ENCODE measurements at regions not wholly inside any gene's neighbourhood (a gene's known extent, or its start where the extent isn't known, plus 50 kb on each side); places are given as distances from the start of the nearest gene placed in this dataset.

DNA sequence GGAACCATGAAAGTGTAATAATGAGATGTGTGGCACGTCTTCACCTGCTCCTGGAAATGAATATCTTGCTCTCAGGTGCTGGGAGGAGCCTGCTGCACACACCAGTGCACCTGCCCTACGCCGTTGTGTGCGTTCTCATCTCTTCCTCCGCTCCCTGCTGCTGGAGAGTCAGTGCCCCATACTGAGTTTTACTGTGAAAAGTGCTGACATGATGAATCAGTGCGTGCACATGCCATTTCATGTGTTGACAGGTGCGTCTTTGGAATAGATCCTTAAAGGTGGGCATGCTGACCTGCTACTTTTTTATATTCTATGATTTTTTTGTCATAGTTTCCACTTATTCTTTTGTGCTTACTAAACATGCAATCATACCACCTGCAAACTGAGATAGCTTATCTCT is 1015.8 kb downstream of the BRD1 start (continued):
- TF ChIP-seq CREB1 (IDR thresholded peaks at IDR 0.05) = no peak
- TF ChIP-seq CREB1 (CRISPR knock-in tag; IDR thresholded peaks at IDR 0.05) = no peak
- TF ChIP-seq ZMYM2 (CRISPR knock-in tag; IDR thresholded peaks at IDR 0.05) = no peak

DNA sequence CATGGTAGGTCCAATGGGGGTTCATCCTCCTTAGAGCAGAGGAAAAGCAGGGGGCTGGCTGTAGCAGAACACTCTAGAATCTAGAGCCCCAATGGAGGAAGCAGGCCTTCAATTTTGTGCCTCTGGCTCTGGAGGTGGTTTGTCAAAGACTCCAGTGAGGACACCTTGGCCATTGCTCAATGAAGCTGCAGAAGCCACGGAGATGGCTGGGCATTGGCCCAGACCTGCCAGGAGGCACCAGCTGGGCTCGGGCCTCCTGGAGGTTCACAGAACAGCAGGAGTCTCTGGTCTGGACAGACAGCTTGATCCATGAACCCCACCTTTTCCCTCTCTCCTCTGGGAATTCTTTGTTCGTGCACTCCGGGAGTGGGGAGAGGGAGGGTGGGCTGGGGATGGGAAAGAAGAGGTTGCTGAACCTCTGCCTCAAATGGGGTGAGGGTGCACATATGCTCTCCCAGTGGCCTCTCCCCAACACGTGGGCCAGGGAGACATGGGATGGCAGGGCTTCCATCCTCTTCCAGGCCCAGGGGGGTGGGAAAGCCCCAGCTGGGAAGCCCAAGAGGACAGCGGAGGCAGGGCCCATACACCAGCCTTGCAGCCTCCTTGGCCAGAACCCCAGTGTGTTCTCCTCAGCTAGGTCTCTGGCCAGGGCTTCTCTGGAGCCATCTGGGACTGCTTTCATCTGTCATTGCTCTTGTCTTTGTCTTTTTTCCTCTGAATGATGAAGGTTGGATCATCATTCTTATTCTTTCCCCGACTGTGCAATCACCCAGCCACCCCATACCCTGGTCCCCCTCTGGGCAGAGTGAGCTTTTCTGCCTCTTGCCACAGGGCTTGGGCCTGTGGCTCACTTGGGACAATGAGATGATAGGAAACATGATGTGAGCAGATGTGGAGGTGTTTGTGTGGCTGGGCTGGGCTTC is 1019.4 kb downstream of the BRD1 start:
- H3K36me3 ChIP-seq (replicated peaks in 1 of 2; ENCODE audit: control insufficient read depth in 1 of 2, insufficient read depth in 2 of 2, low read length in 2 of 2) = no peaks in the 10 kb centered on the region
- ATAC-seq (no peak), FAIRE-seq (no peak), DNase-seq (ENCODE audit: low spot score) (no peak)
- in situ Hi-C loops (cut with HindIII; ENCODE audit: extremely low pct_ligation_motif_present, low pct_unique_long_range_greater_than_20kb) (no loop called here), intact Hi-C loops (cut with micrococcal nuclease; ENCODE audit: unreplicated experiment) (no loop called here)
- no peaks in the 10 kb centered on the region for H4K20me1 ChIP-seq (ENCODE audit: insufficient read depth, low read length)
- no peak overlapping the region for H3K9ac ChIP-seq (ENCODE audit: insufficient read depth, low read depth, low read length)
- H3K4me2 ChIP-seq (ENCODE audit: low read depth, low read length) = no peak overlapping the region
- ChIA-PET POLR2A (no interaction called here), CTCF (ENCODE audit: low intra/inter-chr PET ratio, low total read pairs) (no interaction called here)
- no peaks in the 10 kb centered on the region for H3K79me2 ChIP-seq (ENCODE audit: insufficient read depth, low read length)
- no peak overlapping the region for H3K27ac ChIP-seq (ENCODE audit: extremely low read length, insufficient read depth, low read length)
- H3K27me3 ChIP-seq (ENCODE audit: control insufficient read depth in 1 of 2, insufficient read depth in 2 of 2, low read length in 2 of 2) = peaks cover 0 to 31% of the 10 kb centered on the region in 2 experiments; a peak in 2 of 5 replicates
- H3K4me3 ChIP-seq (replicated peaks in 1 of 3; ENCODE audit: insufficient read depth in 1 of 3, low read depth in 2 of 3, low read length in 3 of 3) = no peak overlapping the region
- WGBS (ENCODE audit: low lambda C conversion rate) = 45% methylated on average over 6 of the region's 7 CpGs
- no peaks in the 10 kb centered on the region for H3K9me3 ChIP-seq (ENCODE audit: low read length)
- H3K4me1 ChIP-seq (ENCODE audit: insufficient read depth, low read length) = peaks cover 7% of the 10 kb centered on the region
- no peak overlapping the region for H2AFZ ChIP-seq (ENCODE audit: low read length)
- BruUV-seq (replicated peaks) = no TSS peak
- TF ChIP-seq, protein P1, sequence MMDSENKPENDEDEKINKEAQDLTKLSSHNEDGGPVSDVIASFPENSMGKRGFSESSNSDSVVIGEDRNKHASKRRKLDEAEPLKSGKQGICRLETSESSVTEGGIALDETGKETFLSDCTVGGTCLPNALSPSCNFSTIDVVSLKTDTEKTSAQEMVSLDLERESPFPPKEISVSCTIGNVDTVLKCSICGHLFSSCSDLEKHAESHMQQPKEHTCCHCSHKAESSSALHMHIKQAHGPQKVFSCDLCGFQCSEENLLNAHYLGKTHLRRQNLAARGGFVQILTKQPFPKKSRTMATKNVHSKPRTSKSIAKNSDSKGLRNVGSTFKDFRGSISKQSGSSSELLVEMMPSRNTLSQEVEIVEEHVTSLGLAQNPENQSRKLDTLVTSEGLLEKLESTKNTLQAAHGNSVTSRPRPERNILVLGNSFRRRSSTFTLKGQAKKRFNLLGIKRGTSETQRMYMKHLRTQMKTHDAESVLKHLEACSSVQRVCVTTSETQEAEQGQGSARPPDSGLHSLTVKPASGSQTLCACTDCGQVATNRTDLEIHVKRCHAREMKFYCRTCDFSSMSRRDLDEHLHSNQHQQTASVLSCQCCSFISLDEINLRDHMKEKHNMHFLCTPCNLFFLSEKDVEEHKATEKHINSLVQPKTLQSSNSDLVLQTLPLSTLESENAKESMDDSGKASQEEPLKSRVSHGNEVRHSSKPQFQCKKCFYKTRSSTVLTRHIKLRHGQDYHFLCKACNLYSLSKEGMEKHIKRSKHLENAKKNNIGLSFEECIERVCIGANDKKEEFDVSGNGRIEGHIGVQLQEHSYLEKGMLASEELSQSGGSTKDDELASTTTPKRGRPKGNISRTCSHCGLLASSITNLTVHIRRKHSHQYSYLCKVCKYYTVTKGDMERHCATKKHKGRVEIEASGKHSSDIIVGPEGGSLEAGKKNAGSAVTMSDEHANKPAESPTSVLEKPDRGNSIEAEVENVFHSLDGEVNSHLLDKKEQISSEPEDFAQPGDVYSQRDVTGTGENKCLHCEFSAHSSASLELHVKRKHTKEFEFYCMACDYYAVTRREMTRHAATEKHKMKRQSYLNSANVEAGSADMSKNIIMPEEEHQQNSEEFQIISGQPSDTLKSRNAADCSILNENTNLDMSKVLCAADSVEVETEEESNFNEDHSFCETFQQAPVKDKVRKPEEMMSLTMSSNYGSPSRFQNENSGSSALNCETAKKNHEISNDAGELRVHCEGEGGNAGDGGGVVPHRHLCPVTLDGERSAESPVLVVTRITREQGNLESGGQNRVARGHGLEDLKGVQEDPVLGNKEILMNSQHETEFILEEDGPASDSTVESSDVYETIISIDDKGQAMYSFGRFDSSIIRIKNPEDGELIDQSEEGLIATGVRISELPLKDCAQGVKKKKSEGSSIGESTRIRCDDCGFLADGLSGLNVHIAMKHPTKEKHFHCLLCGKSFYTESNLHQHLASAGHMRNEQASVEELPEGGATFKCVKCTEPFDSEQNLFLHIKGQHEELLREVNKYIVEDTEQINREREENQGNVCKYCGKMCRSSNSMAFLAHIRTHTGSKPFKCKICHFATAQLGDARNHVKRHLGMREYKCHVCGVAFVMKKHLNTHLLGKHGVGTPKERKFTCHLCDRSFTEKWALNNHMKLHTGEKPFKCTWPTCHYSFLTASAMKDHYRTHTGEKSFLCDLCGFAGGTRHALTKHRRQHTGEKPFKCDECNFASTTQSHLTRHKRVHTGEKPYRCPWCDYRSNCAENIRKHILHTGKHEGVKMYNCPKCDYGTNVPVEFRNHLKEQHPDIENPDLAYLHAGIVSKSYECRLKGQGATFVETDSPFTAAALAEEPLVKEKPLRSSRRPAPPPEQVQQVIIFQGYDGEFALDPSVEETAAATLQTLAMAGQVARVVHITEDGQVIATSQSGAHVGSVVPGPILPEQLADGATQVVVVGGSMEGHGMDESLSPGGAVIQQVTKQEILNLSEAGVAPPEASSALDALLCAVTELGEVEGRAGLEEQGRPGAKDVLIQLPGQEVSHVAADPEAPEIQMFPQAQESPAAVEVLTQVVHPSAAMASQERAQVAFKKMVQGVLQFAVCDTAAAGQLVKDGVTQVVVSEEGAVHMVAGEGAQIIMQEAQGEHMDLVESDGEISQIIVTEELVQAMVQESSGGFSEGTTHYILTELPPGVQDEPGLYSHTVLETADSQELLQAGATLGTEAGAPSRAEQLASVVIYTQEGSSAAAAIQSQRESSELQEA (CRISPR knock-in tag; IDR thresholded peaks at IDR 0.05; ENCODE audit: not compliant biosample characterization) = no peak
- TF ChIP-seq CAMTA2 (CRISPR knock-in tag; IDR thresholded peaks at IDR 0.05; ENCODE audit: borderline replicate concordance) = no peak
- TF ChIP-seq, protein P2, sequence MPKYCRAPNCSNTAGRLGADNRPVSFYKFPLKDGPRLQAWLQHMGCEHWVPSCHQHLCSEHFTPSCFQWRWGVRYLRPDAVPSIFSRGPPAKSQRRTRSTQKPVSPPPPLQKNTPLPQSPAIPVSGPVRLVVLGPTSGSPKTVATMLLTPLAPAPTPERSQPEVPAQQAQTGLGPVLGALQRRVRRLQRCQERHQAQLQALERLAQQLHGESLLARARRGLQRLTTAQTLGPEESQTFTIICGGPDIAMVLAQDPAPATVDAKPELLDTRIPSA (CRISPR knock-in tag; IDR thresholded peaks at IDR 0.05; ENCODE audit: borderline replicate concordance) = no peak
- no peak for TF ChIP-seq ZNF674 (CRISPR knock-in tag; IDR thresholded peaks at IDR 0.05; ENCODE audit: low read depth)
- TF ChIP-seq, protein P3, sequence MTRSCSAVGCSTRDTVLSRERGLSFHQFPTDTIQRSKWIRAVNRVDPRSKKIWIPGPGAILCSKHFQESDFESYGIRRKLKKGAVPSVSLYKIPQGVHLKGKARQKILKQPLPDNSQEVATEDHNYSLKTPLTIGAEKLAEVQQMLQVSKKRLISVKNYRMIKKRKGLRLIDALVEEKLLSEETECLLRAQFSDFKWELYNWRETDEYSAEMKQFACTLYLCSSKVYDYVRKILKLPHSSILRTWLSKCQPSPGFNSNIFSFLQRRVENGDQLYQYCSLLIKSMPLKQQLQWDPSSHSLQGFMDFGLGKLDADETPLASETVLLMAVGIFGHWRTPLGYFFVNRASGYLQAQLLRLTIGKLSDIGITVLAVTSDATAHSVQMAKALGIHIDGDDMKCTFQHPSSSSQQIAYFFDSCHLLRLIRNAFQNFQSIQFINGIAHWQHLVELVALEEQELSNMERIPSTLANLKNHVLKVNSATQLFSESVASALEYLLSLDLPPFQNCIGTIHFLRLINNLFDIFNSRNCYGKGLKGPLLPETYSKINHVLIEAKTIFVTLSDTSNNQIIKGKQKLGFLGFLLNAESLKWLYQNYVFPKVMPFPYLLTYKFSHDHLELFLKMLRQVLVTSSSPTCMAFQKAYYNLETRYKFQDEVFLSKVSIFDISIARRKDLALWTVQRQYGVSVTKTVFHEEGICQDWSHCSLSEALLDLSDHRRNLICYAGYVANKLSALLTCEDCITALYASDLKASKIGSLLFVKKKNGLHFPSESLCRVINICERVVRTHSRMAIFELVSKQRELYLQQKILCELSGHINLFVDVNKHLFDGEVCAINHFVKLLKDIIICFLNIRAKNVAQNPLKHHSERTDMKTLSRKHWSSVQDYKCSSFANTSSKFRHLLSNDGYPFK (CRISPR knock-in tag; IDR thresholded peaks at IDR 0.05; ENCODE audit: borderline replicate concordance) = no peak
- no peak for TF ChIP-seq ARNT (IDR thresholded peaks at IDR 0.05)

Measured in HepG2 (cell line).